H9 (cell line): ENCODE measurements at regions not wholly inside any gene's neighbourhood (a gene's known extent, or its start where the extent isn't known, plus 50 kb on each side); places are given as distances from the start of the nearest gene placed in this dataset.

Experiments used
- DNase-seq: peaks from one replicate; pipeline ENCODE4 v3.0.0-alpha.2; 2017
- H2AFZ ChIP-seq: one replicate; pipeline ENCODE4 v1.6.1; 2013; ENCODE audit warnings: mild to moderate bottlenecking, low read length, control low read depth, moderate library complexity
- H2AK5ac ChIP-seq: 2 replicates; pipeline ENCODE4 v1.6.1; 2013; ENCODE audit warnings: low read length, control low read depth, mixed read lengths; ENCODE audit not compliant: insufficient read length
- H2BK120ac ChIP-seq: one replicate; pipeline ENCODE4 v1.6.1; 2013; ENCODE audit warnings: low read depth, mild to moderate bottlenecking, low read length, control low read depth, inconsistent platforms; ENCODE audit not compliant: poor library complexity, severe bottlenecking
- H2BK12ac ChIP-seq: 2 replicates; pipeline ENCODE4 v1.6.1; 2013; ENCODE audit warnings: low read length, control low read depth, mixed read lengths, low read depth; ENCODE audit not compliant: insufficient read length
- H2BK15ac ChIP-seq: 2 replicates; pipeline ENCODE4 v1.6.1; 2013; ENCODE audit warnings: low read depth, low read length, control low read depth
- H2BK20ac ChIP-seq: one replicate; pipeline ENCODE4 v1.6.1; 2013; ENCODE audit warnings: low read depth, mild to moderate bottlenecking, low read length, control low read depth, inconsistent platforms; ENCODE audit not compliant: poor library complexity, severe bottlenecking
- H2BK5ac ChIP-seq: 2 replicates; pipeline ENCODE4 v1.6.1; 2013; ENCODE audit warnings: low read length, control low read depth, mixed read lengths; ENCODE audit not compliant: insufficient read length
- H3K14ac ChIP-seq: 2 replicates; pipeline ENCODE4 v1.6.1; 2013; ENCODE audit warnings: low read length, control low read depth; ENCODE audit not compliant: insufficient read depth
- H3K18ac ChIP-seq: 2 replicates; pipeline ENCODE4 v1.6.1; 2013; ENCODE audit warnings: low read depth, mild to moderate bottlenecking, mixed read lengths, low read length, control low read depth; ENCODE audit not compliant: insufficient read length
- H3K23ac ChIP-seq: 2 replicates; pipeline ENCODE4 v1.6.1; 2013; ENCODE audit warnings: low read length, control low read depth, mixed read lengths, low read depth; ENCODE audit not compliant: insufficient read length
- H3K23me2 ChIP-seq: 2 replicates; pipeline ENCODE4 v1.6.1; 2013; ENCODE audit warnings: low read depth, mild to moderate bottlenecking, mixed read lengths, low read length, control low read depth; ENCODE audit not compliant: insufficient read length, poor library complexity, severe bottlenecking
- H3K27ac ChIP-seq: 2 replicates; pipeline ENCODE4 v1.5.1; 2013; ENCODE audit warnings: low read length, control low read depth, mixed read lengths, low read depth; ENCODE audit not compliant: insufficient read length
- H3K27me3 ChIP-seq: 2 replicates; pipeline ENCODE4 v1.6.1; 2013; ENCODE audit warnings: low read length, control low read depth, inconsistent platforms; ENCODE audit not compliant: insufficient read depth
- H3K4ac ChIP-seq: 2 replicates; pipeline ENCODE4 v1.6.1; 2013; ENCODE audit warnings: low read depth, mild to moderate bottlenecking, control low read depth, inconsistent platforms, low read length, moderate library complexity
- H3K4me1 ChIP-seq: 2 replicates; pipeline ENCODE4 v1.6.1; 2013; ENCODE audit warnings: low read length, control low read depth, inconsistent platforms; ENCODE audit not compliant: insufficient read depth
- H3K4me2 ChIP-seq: 2 replicates; pipeline ENCODE4 v1.6.1; 2013; ENCODE audit warnings: low read length, control low read depth, mixed read lengths; ENCODE audit not compliant: insufficient read length, insufficient read depth
- H3K56ac ChIP-seq: 2 replicates; pipeline ENCODE4 v1.6.1; 2013; ENCODE audit warnings: low read depth, mild to moderate bottlenecking, mixed read lengths, low read length, control low read depth; ENCODE audit not compliant: insufficient read length
- H3K79me1 ChIP-seq: 2 replicates; pipeline ENCODE4 v1.6.1; 2013; ENCODE audit warnings: low read depth, mild to moderate bottlenecking, moderate library complexity, low read length, control low read depth, inconsistent platforms; ENCODE audit not compliant: insufficient read depth, poor library complexity, severe bottlenecking
- H3K79me2 ChIP-seq: 2 replicates; pipeline ENCODE4 v1.6.1; 2013; ENCODE audit warnings: low read length, control low read depth, inconsistent platforms; ENCODE audit not compliant: insufficient read depth
- H3K9ac ChIP-seq: 2 replicates; pipeline ENCODE4 v1.6.1; 2013; ENCODE audit warnings: low read length, control low read depth, mixed read lengths; ENCODE audit not compliant: insufficient read length; ENCODE audit errors: extremely low read depth
- H3K9me3 ChIP-seq: one replicate; pipeline ENCODE4 v1.6.1; 2013; ENCODE audit warnings: low read depth, low read length, inconsistent platforms; ENCODE audit not compliant: control insufficient read depth
- H3T11ph ChIP-seq: one replicate; pipeline ENCODE4 v1.6.1; 2013; ENCODE audit warnings: mild to moderate bottlenecking, low read length, control low read depth, inconsistent platforms
- H4K20me1 ChIP-seq: one replicate; pipeline ENCODE4 v1.6.1; 2013; ENCODE audit not compliant: control insufficient read depth, insufficient read length, insufficient read depth
- H4K5ac ChIP-seq: 2 replicates; pipeline ENCODE4 v1.6.1; 2013; ENCODE audit warnings: low read depth, mild to moderate bottlenecking, mixed read lengths, low read length, control low read depth; ENCODE audit not compliant: insufficient read length
- H4K8ac ChIP-seq: replicated peaks from 2 replicates; pipeline ENCODE4 v1.6.1; 2013; ENCODE audit warnings: low read length, control low read depth, mixed read lengths, low read depth; ENCODE audit not compliant: insufficient read length
- H4K91ac ChIP-seq: 2 replicates; pipeline ENCODE4 v1.6.1; 2013; ENCODE audit warnings: low read depth, mild to moderate bottlenecking, moderate library complexity, mixed read lengths, low read length, control low read depth; ENCODE audit not compliant: insufficient read length
- H3K27ac Mint-ChIP-seq, 3 experiments: 2 replicates in 2 of 3; 3 replicates in 1 of 3; pipeline ENCODE4 v1.8.0; 2020 to 2021; ENCODE audit warnings: mixed read lengths in 3 of 3, mild to moderate bottlenecking in 1 of 3, moderate library complexity in 1 of 3
- H3K27me3 Mint-ChIP-seq: 2 replicates; pipeline ENCODE4 v1.8.0; 2021; ENCODE audit warnings: low read depth, mild to moderate bottlenecking, moderate library complexity, mixed read lengths
- H3K36me3 Mint-ChIP-seq, 3 experiments: 2 replicates in 2 of 3; 3 replicates in 1 of 3; pipeline ENCODE4 v1.8.0; 2020 to 2021; ENCODE audit warnings: low read depth in 3 of 3, mixed read lengths in 3 of 3; ENCODE audit not compliant: insufficient read depth in 1 of 3
- H3K4me1 Mint-ChIP-seq, 2 experiments: 2 replicates each; pipeline ENCODE4 v1.8.0; 2020; ENCODE audit warnings: mixed read lengths in 2 of 2
- H3K4me3 Mint-ChIP-seq, 2 experiments: 2 replicates in 1 of 2; 3 replicates in 1 of 2; pipeline ENCODE4 v1.8.0; 2020 to 2021; ENCODE audit warnings: mild to moderate bottlenecking in 2 of 2, mixed read lengths in 2 of 2, moderate library complexity in 1 of 2
- H3K9me3 Mint-ChIP-seq, 2 experiments: 2 replicates in 1 of 2; 3 replicates in 1 of 2; pipeline ENCODE4 v1.8.0; 2020; ENCODE audit warnings: mild to moderate bottlenecking in 2 of 2, mixed read lengths in 2 of 2, moderate library complexity in 1 of 2
- WGBS: extraction: QIAGEN DNeasy Blood & Tissue Kit; methylation state at CpG from one replicate; pipeline ENCODE4 v1.1.7; 2013; ENCODE audit warnings: missing lambda C conversion rate, low lambda C conversion rate, mixed read lengths; ENCODE audit not compliant: insufficient read length; ENCODE audit errors: extremely low coverage; 5-methylcytosine and 5-hydroxymethylcytosine counted together
- TF ChIP-seq, protein P1 (sequence below): fragments of 200-600 bp; sonication (generic); conservative IDR thresholded peaks from 3 replicates; pipeline ENCODE4 v1.8.0; 2021; ENCODE audit warnings: antibody characterized with exemption, mild to moderate bottlenecking

- Histone ChIP-seq H3K4ac (no peak overlapping the region), H3K23me2 (no peaks in the 10 kb centered on the region), H3T11ph (no peak overlapping the region), H3K14ac (no peak overlapping the region), H2BK120ac (no peak overlapping the region), H2BK20ac (no peak overlapping the region), H3K56ac (no peak overlapping the region), H3K4me2 (no peak overlapping the region), H3K9me3 (no peaks in the 10 kb centered on the region), H3K79me1 (no peaks in the 10 kb centered on the region), H2AK5ac (no peak overlapping the region), H4K91ac (no peak overlapping the region), H3K9ac (no peak overlapping the region), H3K23ac (no peak overlapping the region), H4K20me1 (no peaks in the 10 kb centered on the region), H3K27me3 (no peaks in the 10 kb centered on the region), H4K8ac (no peak overlapping the region), H3K4me1 (no peaks in the 10 kb centered on the region), H3K18ac (no peak overlapping the region), H2BK5ac (no peak overlapping the region), H2BK12ac (no peak overlapping the region), H2BK15ac (no peak overlapping the region), H2AFZ (no peak overlapping the region), H3K27ac (no peak overlapping the region), H3K79me2 (no peaks in the 10 kb centered on the region), H4K5ac (no peak overlapping the region)
- Mint-ChIP-seq H3K4me1 (peaks cover 4 to 30% of the 10 kb centered on the region in 2 experiments), H3K4me3 (no peak overlapping the region), H3K36me3 (peaks cover 3 to 12% (median 4%) of the 10 kb centered on the region in 3 experiments; a peak in 5 of 7 replicates), H3K9me3 (peaks cover 4 to 12% of the 10 kb centered on the region in 2 experiments), H3K27me3 (no peaks in the 10 kb centered on the region), H3K27ac (no peak overlapping the region)
- TF ChIP-seq, protein P1, sequence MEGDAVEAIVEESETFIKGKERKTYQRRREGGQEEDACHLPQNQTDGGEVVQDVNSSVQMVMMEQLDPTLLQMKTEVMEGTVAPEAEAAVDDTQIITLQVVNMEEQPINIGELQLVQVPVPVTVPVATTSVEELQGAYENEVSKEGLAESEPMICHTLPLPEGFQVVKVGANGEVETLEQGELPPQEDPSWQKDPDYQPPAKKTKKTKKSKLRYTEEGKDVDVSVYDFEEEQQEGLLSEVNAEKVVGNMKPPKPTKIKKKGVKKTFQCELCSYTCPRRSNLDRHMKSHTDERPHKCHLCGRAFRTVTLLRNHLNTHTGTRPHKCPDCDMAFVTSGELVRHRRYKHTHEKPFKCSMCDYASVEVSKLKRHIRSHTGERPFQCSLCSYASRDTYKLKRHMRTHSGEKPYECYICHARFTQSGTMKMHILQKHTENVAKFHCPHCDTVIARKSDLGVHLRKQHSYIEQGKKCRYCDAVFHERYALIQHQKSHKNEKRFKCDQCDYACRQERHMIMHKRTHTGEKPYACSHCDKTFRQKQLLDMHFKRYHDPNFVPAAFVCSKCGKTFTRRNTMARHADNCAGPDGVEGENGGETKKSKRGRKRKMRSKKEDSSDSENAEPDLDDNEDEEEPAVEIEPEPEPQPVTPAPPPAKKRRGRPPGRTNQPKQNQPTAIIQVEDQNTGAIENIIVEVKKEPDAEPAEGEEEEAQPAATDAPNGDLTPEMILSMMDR: no peak
- peak; percentile 4 for DNase-seq
- WGBS: no CpG with 5 or more reads among the region's 1 CpG
These were observed 92.0 kb upstream of the CAMK1G start for GRCh38 chr1:209491496-209491895.
